Vagina (tissue), 2 donors: ENCODE measurements at regions not wholly inside any gene's neighbourhood (a gene's known extent, or its start where the extent isn't known, plus 50 kb on each side); places are given as distances from the start of the nearest gene placed in this dataset.

ENCODE experiments used
- POLR2AphosphoS5 ChIP-seq, 2 donors: sonication (generic); formaldehyde crosslinking; IDR thresholded peaks; one replicate each; pipeline ENCODE4 v1.9.0; 2017; ENCODE audit warnings: antibody characterized with exemption in 2 of 2, mild to moderate bottlenecking in 2 of 2, low read depth in 1 of 2; ENCODE audit not compliant: insufficient read depth in 1 of 2
- TF ChIP-seq, protein P1 (sequence below), 3 experiments: fragments of 450-650 bp in 2 of 3; fragments of 200-600 bp in 1 of 3; sonication (generic) in 1 of 3; IDR thresholded peaks; one replicate each; pipeline ENCODE4 v1.5.1; 2017 to 2019; ENCODE audit warnings: antibody characterized with exemption in 3 of 3, mild to moderate bottlenecking in 2 of 3, moderate library complexity in 2 of 3

DNA sequence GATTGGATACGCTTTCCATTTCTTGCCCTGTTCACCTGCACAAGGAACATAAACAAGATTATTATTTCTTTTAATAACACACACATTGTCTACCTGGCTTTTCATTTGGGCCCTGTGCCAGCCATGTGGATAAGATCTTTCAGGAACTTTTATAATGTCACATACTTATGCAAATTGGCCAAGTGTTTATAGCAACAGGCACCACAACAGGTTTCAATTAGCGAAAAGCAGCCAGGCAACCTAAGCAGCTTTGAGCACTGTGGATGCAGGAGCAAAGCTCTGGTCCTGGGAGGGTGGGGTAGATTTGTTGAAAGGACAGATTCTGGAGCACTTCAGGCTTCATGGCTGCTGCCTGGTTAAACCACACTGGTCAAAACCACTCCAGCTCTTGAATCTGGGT is 217.4 kb downstream of the BARX2 start:
- TF ChIP-seq, protein P1, sequence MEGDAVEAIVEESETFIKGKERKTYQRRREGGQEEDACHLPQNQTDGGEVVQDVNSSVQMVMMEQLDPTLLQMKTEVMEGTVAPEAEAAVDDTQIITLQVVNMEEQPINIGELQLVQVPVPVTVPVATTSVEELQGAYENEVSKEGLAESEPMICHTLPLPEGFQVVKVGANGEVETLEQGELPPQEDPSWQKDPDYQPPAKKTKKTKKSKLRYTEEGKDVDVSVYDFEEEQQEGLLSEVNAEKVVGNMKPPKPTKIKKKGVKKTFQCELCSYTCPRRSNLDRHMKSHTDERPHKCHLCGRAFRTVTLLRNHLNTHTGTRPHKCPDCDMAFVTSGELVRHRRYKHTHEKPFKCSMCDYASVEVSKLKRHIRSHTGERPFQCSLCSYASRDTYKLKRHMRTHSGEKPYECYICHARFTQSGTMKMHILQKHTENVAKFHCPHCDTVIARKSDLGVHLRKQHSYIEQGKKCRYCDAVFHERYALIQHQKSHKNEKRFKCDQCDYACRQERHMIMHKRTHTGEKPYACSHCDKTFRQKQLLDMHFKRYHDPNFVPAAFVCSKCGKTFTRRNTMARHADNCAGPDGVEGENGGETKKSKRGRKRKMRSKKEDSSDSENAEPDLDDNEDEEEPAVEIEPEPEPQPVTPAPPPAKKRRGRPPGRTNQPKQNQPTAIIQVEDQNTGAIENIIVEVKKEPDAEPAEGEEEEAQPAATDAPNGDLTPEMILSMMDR (IDR thresholded peaks at IDR 0.05), result no peak
- TF ChIP-seq POLR2AphosphoS5 (IDR thresholded peaks at IDR 0.05; ENCODE audit: insufficient read depth in 1 of 2, low read depth in 1 of 2), result no peak
